HG02759 (cell line): ENCODE measurements at regions not wholly inside any gene's neighbourhood (a gene's known extent, or its start where the extent isn't known, plus 50 kb on each side); places are given as distances from the start of the nearest gene placed in this dataset.
A peak's percentile ranks its signal among the peaks of the same experiment; 100 is the strongest.

Source experiments
- ATAC-seq: cut with Tn5 transposase; IDR thresholded peaks from one replicate; pipeline ENCODE4 v1.9.1; 2021; ENCODE audit warnings: mild to moderate bottlenecking, moderate library complexity; ENCODE audit not compliant: unreplicated experiment

GRCh38 chr5:110916381-110917049, 155.0 kb upstream of the TSLP start:
- ATAC-seq: no peak

- no peak for ATAC-seq
These were observed 154.2 kb upstream of the TSLP start for GRCh38 chr5:110917161-110917875.

GRCh38 chr5:110918683-110919082, 152.8 kb upstream of the TSLP start:
- ATAC-seq: no peak

DNA sequence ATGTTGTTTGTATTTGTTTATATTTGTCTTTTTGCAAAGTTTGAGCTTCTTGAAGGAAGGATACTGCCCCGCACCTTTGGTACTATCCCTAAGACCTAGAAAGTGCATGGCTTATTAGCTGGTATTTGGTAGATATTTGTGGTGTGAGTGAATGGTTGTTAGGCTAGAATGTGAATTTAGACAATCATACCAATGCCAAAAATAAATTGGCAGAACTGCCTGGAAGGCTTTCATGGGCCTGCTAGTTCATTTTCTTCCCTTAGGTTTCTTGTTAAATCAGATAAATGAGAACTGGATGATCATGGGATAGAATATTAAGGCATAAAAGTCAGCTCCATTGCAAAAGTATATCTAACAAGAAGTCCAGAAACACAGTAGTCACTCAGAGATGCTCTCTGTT, 147.5 kb upstream of the TSLP start:
- ATAC-seq: no peak

DNA sequence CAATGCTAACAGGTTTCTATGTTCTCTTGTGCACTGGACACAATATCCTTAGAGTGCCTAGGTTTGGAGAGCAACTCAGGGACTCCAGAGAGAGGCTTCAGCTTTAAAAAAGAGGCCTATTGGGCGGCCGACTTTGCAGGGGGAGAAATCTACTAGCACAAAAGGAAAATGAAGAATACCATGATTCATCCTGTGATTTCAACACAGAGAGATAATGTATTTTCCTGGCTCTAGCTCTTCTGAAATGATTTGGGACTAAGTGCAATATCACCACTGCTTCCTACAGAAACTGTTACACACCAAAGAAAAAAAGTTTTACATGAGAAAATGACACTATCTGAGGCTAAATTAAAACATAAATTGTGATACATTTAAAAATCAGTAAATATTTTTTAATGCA, 146.1 kb upstream of the TSLP start:
- no peak for ATAC-seq

DNA sequence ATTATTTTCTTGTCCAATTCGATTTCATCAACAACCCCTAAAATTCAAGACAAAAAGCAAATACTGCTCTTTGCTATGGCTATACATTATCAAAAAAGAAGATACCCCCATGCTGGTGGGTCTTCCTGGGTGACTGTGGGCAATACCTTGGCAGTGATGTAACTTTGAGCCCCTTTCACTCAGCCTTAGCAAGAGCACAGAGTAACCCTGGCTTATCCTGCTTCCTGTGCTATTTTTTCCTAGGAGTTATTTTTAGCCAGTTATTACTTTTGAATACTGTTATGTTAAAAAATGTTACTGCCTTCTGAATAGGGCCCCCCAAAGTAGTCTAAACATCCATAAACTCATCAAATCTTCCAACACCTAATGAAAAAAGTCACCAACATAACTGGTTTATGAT, 145.6 kb upstream of the TSLP start:
- no peak for ATAC-seq

DNA sequence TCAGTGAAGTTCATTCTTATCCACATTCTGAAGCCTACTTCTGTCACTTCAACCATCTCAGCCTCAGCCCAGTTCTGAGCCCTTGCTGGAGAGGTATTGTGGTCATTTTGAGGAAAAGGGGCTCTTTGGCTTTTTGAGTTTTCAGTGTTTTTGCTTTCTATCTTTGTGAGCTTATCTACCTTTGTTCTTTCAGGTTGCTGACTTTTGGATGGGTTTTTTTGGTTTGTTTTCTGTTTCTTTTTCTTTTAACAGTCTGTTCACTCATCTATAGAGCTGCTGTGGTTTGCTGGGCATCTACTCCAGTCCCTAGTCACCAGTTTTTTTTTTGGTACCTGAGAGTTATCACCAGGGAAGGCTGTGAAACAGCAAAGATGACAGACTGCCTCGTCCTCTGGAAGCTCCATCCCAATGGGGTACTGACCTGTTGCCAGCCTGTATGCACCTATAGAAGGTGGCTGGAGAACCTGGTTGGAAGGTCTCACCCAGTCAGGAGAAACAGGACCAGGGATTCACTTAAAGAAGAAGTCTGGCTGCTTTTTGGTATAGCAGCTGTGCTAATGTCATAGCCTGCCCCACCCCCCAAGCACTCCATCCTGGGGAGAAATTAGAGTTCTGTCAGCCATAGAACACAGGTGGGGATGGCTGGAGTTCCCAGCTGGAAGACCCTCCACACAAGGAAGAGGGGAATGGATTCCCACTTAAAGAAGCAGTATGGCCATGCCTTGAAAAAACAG, 138.6 kb upstream of the TSLP start:
- peak; percentile 49 for ATAC-seq

GRCh38 chr5:110940136-110940535, 131.4 kb upstream of the TSLP start:
- no peak for ATAC-seq

DNA sequence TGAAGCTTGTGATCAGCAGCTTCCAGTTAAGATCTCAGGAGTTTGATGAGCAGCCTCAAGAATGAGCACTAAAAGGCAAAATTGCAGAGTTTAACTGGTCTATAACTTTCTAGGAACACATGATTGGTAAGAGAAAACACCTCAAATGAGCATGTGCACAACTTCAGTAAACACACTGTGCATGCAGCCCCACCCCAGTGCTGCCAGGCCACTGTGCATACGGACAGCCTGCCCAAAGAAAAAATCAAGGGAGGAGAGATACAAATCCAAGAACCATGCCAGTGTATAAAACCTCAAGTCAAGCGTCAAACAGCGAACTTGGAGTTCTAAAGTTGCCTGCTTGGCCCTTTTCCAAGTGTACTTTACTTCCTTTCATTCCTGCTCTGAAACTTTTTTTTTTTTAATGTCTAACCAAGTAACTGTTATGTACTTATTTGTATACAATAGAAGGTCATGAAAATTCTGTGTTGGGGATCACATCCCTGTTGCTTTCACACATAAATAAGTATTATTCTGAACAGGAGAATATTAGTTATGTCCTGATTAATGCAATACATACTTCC, 125.6 kb upstream of the TSLP start:
- no peak for ATAC-seq

DNA sequence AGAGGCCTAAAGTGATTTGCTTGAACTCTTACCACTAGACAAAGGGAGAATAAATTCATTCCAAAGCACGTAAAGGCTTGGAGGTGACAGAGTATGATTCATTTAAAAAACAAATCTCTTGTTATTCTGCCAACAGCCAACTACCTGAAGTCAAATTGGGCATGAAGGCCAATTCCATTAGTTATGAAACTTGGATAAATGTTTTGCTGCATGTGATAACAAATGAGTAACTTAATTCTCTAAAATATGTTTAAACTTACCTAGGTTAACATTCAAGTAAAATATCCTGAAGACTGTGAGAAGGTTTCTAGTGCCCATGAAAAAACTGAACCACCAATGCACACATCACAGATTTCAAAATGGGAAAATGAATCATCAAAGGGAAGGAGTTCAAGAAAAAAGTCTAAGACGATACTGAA, 120.1 kb upstream of the TSLP start:
- no peak for ATAC-seq

DNA sequence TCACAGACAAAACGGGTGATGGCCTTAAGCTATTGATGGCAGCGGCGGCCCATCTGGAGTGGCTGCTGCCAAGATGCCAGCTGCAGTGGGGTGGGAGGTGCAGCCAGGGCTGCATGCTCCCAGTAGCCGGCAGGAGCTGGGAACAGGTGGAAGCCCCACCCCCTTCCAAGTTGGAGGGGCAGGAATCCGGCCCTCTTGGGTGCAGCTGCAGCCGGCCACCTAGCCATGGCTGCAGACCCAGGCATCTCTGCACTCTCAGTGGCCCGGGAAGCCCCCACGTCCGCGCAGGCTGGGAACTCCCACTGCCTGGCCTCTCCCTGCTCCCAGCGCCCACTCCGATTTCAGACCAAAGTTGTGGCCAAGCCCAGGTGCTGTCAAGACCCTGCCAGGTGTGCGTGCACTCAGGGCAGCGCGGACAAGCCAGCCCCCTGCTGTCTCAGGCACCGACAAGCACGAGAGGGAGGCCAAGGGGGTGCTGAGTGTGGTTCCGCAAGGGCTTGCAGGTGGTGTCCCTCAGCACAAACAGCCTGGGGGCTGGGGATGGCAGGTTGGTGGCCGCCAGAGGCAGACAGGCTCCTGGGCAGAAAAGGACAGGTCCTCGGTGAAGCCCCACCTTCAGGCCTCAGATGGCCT, 115.1 kb upstream of the TSLP start:
- ATAC-seq: no peak

- no peak for ATAC-seq
These were observed 114.3 kb upstream of the TSLP start for GRCh38 chr5:110956913-110957813.

GRCh38 chr5:110957934-110958333, 113.6 kb upstream of the TSLP start:
- ATAC-seq: no peak

GRCh38 chr5:110963495-110963894, 108.0 kb upstream of the TSLP start:
- no peak for ATAC-seq

DNA sequence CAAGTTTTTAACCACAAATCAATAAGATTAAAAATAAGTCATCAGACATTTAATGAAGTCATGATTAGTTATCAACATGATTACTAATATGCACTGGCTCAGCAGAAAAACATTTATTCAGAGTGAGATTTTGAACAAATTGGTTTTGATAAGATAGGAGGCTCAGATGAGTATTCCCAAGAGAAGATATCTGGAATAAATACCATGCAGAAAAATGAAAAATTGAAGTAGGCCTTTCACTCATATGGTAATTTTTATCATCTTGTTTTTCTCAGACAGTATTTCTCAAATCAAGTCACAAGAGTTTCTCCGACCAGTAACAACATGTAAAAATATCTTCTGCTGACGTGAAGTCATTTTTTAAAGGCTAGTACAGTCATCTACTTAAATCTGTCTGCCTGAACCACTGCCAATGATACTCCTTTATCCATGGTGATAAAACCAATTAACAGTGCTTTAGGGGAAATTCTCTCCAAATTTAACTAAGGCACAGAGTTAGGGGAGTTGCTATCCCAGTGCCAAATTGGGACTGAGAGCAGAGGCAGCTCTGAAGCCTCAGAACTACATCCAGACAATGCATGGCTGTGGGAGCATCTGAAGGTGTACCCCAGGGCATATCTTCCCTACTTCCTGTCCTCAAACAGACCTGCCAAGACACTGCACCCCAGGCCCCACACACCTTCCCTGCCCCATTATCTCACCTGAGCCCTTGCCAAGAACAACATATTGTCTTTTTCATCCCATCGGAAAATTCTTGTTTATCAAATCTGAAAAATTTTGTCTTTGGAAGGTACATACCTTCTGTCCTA, 105.5 kb upstream of the TSLP start:
- no peak for ATAC-seq

DNA sequence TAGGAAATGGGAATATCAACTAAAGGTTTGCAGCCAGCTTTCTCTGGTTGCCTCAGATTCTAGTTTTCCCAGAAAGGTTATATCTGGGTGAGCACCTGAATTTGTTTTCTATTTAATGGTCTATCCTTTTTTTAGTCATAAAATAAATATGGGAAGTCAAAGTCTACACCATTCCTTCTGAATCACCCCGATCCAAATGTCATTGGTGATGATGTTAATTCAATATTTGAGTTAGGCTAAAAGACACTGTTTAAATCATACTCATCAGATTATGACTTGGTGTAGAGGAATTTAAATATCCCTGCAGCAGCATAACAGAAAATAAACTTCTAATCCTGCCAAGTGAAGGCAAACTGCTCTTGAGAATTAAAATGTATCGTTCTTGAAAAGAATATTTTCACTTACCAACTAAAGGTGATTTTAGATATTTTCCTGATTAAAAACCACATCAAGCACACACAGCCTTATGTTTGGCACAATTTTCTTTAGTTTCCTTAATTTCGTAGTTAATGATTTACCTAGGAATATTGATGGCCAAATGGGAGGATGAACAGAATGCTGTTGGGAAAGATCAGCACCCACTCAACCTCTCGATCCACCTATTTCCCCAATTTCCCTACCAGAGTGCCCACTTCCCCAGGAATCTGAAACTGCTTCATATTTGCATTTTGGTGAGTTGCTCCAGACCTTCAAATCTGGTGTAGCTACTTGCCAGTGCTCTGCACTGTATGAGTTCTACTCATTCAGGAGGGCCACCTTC, 103.1 kb upstream of the TSLP start:
- no peak for ATAC-seq

- no peak for ATAC-seq
These were observed 102.0 kb upstream of the TSLP start for GRCh38 chr5:110969502-110969901.

GRCh38 chr5:110973510-110973909, 98.0 kb upstream of the TSLP start:
- ATAC-seq: no peak

DNA sequence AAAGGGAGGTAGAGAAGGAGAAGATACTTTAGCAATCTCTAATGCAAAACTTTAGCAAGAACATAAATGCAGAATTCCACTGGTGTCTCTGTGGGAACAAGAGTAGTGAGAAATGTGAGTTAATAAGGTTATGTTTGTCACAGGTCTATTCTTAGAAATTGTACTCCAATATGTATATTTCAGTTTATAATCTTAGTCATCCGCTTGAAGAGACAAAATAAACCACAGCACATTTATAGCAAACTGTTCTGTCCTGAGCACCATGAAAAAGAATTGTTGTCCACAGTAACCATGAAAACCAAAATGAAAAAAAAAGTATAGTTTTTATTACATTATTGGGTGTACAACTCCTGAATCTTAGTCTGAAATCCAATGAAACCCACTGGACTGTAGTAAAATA, 93.6 kb upstream of the TSLP start:
- no peak for ATAC-seq
